Myocyte (in vitro differentiated cells): ENCODE measurements at regions not wholly inside any gene's neighbourhood (a gene's known extent, or its start where the extent isn't known, plus 50 kb on each side); places are given as distances from the start of the nearest gene placed in this dataset.
"Not testable (repeated sequence)": the region's sequence is repeated elsewhere in the genome, so short reads cannot be mapped to it uniquely, and the experiment has no call there.

Source experiments
- DNase-seq: peaks from one replicate; pipeline ENCODE4 v3.0.0-alpha.2; 2012; ENCODE audit warnings: low read depth

GRCh38 chrX:116872931-116873330, 410.2 kb upstream of the CT83 start:
- no peak for DNase-seq

DNA sequence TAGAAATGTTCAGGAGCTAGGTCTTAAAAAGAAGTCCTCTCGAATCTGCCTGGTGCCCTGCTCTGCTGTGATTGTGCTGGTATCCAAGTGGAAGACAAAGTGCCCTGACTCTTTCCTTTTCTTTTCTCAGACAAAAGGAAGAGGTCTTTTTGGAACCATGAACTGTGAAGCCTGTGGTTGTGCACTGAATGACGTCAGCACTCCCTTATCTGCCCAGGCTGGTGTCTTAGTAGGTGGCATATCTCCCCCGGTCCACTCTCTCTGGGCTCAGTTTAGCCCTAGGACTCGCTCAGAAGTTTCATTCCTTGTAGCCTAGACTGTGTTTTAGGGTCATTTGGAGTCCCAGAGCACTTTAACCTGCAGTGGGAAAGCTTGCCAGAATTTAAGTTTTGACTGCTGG, 400.3 kb upstream of the CT83 start:
- no peak for DNase-seq

- no peak for DNase-seq
Observed at GRCh38 chrX:116862340-116862739, 399.6 kb upstream of the CT83 start.

GRCh38 chrX:116841290-116841689, 378.5 kb upstream of the CT83 start:
- DNase-seq: no peak

DNA sequence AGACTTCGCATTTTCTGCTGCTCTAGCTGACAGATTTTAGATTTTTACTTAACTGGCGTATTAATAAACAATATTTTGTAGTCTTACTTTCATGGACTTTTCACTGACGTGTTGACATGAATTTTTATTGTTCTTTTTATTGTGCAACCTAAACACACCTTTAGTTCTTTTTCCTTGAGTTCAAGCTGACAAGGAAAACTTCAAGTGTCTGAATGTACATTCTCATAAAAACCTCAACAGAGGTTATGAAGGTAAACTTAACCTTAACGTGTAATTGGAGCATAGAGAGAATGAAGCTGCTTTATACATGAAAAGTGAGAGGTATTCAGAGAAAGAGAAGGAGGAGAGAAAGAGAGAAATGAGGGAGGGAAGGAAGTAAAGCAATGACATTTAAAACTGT, 364.3 kb upstream of the CT83 start:
- no peak for DNase-seq

DNA sequence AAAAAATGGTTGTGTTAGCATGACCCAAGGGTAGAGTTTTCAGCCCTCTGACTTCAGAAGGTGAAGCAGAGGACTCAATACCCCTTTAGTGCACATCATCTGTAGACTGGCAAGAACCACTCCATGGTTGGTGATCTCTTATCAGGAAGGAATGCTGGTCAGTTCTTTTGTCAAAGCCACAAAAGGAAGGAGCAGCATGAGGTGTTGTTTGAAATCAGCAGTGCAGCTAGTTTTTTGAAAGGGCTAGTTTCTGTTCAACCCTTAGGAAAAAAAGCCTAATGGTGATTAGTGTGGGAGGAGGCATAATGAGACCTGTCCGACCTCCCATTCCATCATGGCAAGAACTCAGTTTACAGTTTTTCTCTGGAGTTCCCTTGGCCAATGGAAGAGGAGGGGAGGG, 362.0 kb upstream of the CT83 start:
- DNase-seq: no peak

DNA sequence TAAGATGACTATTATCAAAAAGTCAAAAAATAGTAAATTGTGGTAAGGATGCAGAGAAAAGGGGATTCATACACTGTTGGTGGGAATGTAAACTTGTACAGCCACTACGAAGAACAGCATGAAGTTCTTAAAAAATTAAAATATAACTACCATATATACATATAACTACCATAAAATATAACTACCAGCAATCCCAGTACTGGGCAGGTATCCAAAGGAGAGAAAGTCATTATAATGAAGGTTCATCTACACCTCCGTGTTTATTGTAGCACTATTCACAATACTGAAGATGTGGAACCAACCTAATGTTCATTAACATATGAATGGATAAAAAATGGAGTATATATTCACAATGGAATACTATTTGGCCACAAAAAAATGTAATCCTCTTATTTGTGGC, 360.9 kb upstream of the CT83 start:
- DNase-seq: no peak

- DNase-seq: no peak
Observed at GRCh38 chrX:116806288-116806802, 343.6 kb upstream of the CT83 start.

DNA sequence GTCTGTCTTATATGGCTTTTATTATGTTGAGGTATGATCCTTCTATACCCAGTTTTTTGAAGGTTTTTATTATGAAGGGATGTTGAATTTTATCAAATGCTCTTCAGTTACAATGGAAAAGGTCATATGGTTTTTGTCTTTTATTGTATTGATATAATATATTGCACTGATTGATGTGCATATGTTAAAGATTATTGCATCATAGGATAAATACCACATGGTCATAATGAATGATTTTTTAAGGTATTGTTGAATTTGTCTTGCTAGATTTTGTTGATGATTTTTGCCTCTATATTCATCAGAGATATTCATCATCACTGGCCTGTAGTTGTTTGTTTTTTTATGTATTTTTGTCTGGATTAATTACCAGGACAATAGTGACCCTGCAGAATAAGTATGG, 339.2 kb upstream of the CT83 start:
- no peak for DNase-seq

DNA sequence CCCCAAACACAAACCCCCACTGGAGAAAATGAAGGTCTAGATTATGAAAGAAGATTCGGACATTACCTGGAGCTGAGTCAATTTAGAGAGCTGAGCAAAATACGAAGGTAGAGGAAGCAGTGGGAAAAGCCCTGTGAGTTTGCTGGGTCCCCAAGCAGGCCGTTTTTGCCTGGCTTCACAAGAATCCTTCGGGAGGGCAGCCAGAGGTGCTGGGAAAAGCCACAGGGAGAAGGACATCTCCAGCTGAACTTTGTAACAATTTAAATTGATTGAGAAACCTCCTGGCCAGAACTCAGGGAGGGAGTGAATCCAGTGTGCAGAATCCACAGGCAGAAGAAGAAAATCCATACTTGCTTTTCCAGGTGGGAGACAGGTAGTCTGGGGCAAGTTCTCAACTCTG, 319.1 kb upstream of the CT83 start:
- no peak for DNase-seq

DNA sequence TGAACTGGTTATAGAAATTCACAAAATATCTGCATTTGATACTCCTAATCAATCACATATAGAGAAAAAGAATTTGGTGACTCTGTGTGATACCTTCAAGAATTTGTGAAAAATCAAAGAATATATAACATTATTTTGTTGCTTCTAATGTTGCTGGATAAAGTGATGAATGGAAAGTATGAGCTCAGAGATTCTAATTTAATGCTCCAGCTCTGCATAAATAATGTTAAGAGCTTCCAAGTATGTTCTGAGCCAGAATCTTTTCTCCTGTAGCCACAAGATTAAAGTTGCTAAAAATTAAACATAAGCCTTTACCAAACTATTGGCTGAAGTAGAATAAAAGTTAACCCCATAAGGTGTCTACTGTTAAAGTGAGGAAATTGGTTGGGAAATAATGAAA, 294.7 kb upstream of the CT83 start:
- DNase-seq: no peak

DNA sequence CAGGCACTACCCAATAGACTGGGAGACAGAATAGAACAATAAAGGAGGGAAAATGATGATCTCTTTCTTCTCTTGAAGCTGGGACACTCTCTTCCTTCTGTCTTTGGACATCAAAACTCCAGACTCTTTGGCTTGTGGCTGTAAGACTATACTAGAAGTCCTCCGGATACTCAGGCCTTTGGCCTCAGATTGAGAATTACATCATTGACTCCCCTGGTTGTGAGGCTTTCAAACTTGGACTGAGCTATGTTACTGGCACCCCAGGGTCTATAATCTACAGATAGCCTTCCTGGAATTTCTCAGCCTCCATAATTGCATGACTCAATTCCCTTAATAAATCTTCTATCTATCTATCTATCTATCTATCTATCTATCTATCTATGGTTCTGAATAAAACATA, 294.2 kb upstream of the CT83 start:
- DNase-seq: no peak

DNA sequence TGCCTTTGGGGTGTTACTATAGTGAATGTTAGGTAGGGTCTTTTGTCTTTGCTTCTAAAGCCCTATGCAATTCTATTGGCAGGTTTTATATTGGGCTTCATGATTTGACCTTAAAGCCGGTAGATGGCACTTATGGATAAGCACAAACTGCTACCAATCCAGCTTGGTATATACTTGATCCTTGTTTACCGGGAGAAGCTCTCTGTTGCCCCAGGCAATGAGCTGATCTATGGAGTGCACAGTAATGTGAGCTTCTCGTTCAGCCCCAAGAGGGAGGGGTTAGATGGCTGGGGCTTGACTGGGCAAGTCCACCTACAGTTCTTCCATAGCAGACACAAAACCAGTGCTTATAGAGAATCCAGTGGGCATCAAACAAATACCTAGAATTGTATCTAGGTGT, 287.2 kb upstream of the CT83 start:
- no peak for DNase-seq

DNA sequence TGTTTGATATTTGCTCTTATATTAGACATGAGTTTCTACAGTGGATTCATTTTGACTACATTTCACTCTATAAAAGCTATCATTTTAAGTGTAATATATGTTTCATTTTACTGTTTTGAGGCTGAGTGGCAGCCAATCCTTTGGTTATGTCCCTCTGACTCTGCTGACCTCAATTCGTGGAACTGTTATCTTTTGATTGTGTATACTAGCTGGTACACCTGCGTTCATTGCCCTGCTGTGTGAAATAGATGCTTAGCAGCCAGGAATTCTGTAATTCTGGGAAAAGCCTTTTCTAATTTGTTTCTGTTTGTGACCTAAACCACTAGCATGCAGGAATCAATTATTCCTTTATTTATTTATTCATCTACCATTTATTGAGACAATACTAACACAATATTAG, 269.4 kb upstream of the CT83 start:
- no peak for DNase-seq

DNA sequence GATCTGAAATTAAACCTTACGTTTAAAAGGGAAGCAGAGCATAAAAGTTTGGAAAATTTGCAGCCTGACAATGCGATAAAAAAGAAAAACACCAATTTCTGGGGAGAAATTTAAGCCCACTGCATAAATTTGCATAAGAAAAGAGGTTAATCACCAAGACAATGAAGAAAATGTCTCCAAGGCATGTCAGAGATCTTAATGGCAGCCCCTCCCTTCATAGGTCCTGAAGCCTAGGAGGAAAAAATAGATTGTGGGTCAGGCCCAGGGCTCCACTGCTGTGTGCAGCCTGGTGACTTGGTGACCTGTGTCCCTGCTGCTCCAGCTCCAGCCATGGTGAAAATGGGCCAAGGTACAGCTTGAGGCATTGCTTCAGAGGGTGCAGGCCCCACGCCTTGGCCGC, 264.0 kb upstream of the CT83 start:
- no peak for DNase-seq

DNA sequence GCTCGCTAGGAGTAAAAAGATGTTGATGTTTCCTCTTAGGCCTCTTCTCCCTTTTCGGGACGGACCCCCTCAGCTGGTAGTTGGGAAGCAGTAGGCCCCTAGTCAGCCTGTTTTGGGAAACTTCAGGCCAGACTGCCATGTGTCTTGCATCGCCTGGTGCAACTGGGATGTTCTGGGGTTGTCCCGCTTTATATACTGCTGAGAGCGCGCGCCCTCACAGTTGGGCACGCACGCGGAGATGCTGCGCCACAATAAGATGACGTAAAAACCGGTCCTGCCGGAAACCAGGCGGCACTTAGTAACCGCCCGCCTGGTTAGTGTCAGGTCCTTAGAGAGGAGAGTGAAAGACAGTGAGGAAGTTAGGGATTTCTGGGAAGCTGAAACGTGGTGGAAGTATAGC, 231.3 kb upstream of the CT83 start:
- DNase-seq: no peak

- not testable (repeated sequence) for DNase-seq
Observed at GRCh38 chrX:116679544-116679943, 216.8 kb upstream of the CT83 start.

DNA sequence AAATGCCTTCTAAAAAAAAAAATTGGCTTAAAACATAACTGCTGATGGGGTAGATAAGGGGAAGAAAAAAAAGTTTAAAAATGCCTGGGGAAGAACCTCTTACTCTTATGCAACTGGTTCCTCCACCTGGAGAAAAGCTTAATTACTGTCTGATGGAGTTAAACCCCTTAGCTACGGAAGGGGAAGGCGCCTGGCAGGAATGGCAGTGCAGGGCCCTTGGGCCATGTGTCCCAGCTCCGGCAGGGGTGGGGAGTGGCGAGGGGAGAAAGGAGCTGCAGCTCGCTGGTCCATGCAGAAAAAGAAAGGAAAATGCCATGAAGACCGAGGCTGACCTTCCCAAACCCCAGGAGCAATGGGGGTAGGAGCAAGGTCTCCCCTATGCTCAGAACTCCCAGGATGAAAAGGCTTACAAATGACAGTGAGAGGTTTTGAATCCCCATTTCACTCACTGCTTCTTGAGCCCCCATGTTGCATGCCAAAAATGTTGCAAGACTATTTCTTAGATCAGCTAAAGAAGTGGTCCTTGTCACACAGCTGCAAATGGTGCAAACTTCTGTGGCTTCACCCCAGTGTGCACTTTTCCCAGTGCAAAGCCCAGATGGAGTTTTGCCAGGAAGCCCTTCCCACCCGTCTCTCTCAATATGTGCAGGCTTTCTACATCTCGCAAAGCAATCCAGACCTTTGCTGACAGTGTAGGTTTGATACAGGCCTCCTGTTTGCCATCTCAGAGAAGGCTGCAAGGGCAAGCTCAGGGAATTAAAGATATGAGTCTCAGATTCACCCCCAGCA, 204.8 kb upstream of the CT83 start:
- DNase-seq: no peak

- DNase-seq: no peak
Observed at GRCh38 chrX:116657071-116657470, 194.3 kb upstream of the CT83 start.

DNA sequence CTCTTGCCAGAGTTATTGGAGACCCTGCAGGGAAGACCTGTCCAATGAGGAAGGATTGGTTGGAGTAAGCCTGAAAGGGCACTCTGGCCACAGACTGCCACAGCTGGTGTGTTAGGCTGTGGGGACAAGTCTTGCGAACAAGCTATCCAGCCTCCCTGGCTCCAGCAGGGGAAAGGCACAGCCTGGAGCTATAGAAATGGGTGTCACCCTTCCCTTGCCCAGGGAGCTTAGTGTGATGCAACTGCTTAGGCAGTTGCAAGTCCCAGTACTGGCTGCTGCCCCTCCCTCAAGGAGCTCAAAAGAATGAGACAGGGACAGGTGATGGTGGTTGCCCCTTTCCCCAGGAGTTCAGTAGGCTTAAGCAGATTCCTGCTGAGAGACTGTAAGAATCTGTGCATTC, 165.7 kb upstream of the CT83 start:
- no peak for DNase-seq

GRCh38 chrX:116618546-116618945, 155.8 kb upstream of the CT83 start:
- DNase-seq: no peak

DNA sequence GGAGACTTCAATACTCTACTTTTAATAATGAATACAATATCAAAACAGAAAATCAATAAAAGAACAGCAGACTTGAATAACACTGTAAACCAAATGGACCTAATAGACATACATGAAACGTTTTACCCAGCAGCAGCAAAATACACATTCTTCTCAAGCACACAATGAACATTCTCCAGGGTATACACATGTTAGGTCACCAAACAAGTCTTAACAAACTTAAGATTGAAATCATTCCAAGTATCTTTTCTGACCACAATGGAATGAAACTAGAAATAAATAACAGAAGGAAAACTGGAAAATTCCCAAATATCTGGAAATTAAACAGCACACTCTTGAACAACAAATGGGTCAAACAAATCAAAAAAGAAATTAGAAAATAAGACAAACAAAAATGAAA, 145.0 kb upstream of the CT83 start:
- no peak for DNase-seq

- no peak for DNase-seq
Observed at GRCh38 chrX:116605576-116605975, 142.8 kb upstream of the CT83 start.

- no peak for DNase-seq
Observed at GRCh38 chrX:116596010-116596409, 133.2 kb upstream of the CT83 start.
